Esophagus squamous epithelium (tissue), 4 donors: ENCODE measurements at regions not wholly inside any gene's neighbourhood (a gene's known extent, or its start where the extent isn't known, plus 50 kb on each side); places are given as distances from the start of the nearest gene placed in this dataset.

Experiments used
- POLR2A ChIP-seq, 4 donors: fragments of 450-650 bp; IDR thresholded peaks; one replicate each; pipeline ENCODE4 v1.6.1; 2017; ENCODE audit warnings: antibody characterized with exemption in 4 of 4, mild to moderate bottlenecking in 4 of 4, moderate library complexity in 3 of 4
- TF ChIP-seq, protein P1 (sequence below), 6 experiments: fragments of 450-650 bp in 4 of 6; fragments of 200-600 bp in 2 of 6; sonication (generic) in 2 of 6; IDR thresholded peaks; one replicate each; pipeline ENCODE4 v1.5.1; 2016 to 2019; ENCODE audit warnings: antibody characterized with exemption in 6 of 6, mild to moderate bottlenecking in 4 of 6, moderate library complexity in 4 of 6

DNA sequence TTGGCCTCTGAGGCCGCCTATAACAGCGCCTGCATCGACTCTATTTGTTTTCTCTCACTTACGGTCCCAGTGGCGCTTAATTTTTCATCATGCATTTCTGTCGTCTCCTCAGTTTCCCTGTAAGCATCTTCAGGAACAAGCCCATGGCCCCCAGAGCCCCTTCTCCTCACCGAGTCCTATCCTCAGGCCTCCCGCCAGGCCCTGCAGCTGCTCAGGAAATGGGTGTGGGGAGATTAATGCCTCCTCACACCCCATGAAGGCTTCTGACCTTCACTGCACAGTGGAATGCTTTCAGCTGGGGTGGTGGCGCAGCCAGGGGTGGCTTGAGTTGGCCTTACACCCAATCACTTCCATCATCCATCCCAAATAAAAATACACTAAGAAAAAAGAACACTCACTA, 260.4 kb downstream of the FAM43A start:
- TF ChIP-seq, protein P1, sequence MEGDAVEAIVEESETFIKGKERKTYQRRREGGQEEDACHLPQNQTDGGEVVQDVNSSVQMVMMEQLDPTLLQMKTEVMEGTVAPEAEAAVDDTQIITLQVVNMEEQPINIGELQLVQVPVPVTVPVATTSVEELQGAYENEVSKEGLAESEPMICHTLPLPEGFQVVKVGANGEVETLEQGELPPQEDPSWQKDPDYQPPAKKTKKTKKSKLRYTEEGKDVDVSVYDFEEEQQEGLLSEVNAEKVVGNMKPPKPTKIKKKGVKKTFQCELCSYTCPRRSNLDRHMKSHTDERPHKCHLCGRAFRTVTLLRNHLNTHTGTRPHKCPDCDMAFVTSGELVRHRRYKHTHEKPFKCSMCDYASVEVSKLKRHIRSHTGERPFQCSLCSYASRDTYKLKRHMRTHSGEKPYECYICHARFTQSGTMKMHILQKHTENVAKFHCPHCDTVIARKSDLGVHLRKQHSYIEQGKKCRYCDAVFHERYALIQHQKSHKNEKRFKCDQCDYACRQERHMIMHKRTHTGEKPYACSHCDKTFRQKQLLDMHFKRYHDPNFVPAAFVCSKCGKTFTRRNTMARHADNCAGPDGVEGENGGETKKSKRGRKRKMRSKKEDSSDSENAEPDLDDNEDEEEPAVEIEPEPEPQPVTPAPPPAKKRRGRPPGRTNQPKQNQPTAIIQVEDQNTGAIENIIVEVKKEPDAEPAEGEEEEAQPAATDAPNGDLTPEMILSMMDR (IDR thresholded peaks at IDR 0.05): no peak
- TF ChIP-seq POLR2A (IDR thresholded peaks at IDR 0.05): no peak
